ENCODE measurements at regions not wholly inside any gene's neighbourhood (a gene's known extent, or its start where the extent isn't known, plus 50 kb on each side); places are given as distances from the start of the nearest gene placed in this dataset.

DNA sequence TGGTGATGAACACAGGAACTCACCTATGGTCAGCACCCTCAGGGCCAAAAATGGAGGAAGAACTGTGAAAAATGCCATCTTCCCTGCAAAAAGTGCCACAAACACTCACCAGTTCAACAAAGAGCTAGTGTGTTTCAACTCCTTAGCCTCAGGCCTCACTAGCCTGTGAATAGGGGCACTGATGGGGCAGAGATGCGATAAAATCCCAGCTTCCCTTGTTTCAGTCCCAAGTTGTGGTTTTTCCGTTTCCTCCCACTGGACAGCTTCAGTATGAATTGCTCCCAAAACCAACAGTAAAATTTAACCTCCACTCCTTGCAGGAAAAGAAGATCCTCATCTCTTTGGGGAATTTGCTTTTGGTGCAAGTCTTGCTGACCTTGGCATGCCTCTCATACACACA lies 117.4 kb upstream of the ADAMTS9 start:
- no peaks in the 10 kb centered on the region for H3K4me1 ChIP-seq (ENCODE audit: insufficient read depth)
- no peak for TF ChIP-seq ZNF331 (CRISPR knock-in tag; IDR thresholded peaks at IDR 0.05; ENCODE audit: low read depth)
- TF ChIP-seq, protein P1, sequence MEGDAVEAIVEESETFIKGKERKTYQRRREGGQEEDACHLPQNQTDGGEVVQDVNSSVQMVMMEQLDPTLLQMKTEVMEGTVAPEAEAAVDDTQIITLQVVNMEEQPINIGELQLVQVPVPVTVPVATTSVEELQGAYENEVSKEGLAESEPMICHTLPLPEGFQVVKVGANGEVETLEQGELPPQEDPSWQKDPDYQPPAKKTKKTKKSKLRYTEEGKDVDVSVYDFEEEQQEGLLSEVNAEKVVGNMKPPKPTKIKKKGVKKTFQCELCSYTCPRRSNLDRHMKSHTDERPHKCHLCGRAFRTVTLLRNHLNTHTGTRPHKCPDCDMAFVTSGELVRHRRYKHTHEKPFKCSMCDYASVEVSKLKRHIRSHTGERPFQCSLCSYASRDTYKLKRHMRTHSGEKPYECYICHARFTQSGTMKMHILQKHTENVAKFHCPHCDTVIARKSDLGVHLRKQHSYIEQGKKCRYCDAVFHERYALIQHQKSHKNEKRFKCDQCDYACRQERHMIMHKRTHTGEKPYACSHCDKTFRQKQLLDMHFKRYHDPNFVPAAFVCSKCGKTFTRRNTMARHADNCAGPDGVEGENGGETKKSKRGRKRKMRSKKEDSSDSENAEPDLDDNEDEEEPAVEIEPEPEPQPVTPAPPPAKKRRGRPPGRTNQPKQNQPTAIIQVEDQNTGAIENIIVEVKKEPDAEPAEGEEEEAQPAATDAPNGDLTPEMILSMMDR (conservative IDR thresholded peaks at IDR 0.05; ENCODE audit: low read depth in 2 of 2), result no peak
- TF ChIP-seq, protein P2, sequence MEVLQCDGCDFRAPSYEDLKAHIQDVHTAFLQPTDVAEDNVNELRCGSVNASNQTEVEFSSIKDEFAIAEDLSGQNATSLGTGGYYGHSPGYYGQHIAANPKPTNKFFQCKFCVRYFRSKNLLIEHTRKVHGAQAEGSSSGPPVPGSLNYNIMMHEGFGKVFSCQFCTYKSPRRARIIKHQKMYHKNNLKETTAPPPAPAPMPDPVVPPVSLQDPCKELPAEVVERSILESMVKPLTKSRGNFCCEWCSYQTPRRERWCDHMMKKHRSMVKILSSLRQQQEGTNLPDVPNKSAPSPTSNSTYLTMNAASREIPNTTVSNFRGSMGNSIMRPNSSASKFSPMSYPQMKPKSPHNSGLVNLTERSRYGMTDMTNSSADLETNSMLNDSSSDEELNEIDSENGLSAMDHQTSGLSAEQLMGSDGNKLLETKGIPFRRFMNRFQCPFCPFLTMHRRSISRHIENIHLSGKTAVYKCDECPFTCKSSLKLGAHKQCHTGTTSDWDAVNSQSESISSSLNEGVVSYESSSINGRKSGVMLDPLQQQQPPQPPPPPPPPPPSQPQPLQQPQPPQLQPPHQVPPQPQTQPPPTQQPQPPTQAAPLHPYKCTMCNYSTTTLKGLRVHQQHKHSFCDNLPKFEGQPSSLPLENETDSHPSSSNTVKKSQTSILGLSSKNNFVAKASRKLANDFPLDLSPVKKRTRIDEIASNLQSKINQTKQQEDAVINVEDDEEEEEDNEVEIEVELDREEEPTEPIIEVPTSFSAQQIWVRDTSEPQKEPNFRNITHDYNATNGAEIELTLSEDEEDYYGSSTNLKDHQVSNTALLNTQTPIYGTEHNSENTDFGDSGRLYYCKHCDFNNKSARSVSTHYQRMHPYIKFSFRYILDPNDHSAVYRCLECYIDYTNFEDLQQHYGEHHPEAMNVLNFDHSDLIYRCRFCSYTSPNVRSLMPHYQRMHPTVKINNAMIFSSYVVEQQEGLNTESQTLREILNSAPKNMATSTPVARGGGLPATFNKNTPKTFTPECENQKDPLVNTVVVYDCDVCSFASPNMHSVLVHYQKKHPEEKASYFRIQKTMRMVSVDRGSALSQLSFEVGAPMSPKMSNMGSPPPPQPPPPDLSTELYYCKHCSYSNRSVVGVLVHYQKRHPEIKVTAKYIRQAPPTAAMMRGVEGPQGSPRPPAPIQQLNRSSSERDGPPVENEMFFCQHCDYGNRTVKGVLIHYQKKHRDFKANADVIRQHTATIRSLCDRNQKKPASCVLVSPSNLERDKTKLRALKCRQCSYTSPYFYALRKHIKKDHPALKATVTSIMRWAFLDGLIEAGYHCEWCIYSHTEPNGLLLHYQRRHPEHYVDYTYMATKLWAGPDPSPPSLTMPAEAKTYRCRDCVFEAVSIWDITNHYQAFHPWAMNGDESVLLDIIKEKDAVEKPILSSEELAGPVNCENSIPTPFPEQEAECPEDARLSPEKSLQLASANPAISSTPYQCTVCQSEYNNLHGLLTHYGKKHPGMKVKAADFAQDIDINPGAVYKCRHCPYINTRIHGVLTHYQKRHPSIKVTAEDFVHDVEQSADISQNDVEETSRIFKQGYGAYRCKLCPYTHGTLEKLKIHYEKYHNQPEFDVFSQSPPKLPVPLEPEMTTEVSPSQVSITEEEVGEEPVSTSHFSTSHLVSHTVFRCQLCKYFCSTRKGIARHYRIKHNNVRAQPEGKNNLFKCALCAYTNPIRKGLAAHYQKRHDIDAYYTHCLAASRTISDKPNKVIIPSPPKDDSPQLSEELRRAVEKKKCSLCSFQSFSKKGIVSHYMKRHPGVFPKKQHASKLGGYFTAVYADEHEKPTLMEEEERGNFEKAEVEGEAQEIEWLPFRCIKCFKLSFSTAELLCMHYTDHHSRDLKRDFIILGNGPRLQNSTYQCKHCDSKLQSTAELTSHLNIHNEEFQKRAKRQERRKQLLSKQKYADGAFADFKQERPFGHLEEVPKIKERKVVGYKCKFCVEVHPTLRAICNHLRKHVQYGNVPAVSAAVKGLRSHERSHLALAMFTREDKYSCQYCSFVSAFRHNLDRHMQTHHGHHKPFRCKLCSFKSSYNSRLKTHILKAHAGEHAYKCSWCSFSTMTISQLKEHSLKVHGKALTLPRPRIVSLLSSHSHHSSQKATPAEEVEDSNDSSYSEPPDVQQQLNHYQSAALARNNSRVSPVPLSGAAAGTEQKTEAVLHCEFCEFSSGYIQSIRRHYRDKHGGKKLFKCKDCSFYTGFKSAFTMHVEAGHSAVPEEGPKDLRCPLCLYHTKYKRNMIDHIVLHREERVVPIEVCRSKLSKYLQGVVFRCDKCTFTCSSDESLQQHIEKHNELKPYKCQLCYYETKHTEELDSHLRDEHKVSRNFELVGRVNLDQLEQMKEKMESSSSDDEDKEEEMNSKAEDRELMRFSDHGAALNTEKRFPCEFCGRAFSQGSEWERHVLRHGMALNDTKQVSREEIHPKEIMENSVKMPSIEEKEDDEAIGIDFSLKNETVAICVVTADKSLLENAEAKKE (CRISPR knock-in tag; IDR thresholded peaks at IDR 0.05), result no peak
- TF ChIP-seq NANOG (IDR thresholded peaks at IDR 0.05; ENCODE audit: borderline replicate concordance), result no peak
- TF ChIP-seq JUNB (IDR thresholded peaks at IDR 0.05; ENCODE audit: unreplicated experiment), result no peak
- no peak for TF ChIP-seq POLR2AphosphoS5 (IDR thresholded peaks at IDR 0.05; ENCODE audit: low read depth)
- TF ChIP-seq STAT1 (IDR thresholded peaks at IDR 0.05; ENCODE audit: unreplicated experiment), result no peak
- no peak for TF ChIP-seq EZH2 (IDR thresholded peaks at IDR 0.05; ENCODE audit: low read depth, unreplicated experiment)
- TF ChIP-seq, protein P3, sequence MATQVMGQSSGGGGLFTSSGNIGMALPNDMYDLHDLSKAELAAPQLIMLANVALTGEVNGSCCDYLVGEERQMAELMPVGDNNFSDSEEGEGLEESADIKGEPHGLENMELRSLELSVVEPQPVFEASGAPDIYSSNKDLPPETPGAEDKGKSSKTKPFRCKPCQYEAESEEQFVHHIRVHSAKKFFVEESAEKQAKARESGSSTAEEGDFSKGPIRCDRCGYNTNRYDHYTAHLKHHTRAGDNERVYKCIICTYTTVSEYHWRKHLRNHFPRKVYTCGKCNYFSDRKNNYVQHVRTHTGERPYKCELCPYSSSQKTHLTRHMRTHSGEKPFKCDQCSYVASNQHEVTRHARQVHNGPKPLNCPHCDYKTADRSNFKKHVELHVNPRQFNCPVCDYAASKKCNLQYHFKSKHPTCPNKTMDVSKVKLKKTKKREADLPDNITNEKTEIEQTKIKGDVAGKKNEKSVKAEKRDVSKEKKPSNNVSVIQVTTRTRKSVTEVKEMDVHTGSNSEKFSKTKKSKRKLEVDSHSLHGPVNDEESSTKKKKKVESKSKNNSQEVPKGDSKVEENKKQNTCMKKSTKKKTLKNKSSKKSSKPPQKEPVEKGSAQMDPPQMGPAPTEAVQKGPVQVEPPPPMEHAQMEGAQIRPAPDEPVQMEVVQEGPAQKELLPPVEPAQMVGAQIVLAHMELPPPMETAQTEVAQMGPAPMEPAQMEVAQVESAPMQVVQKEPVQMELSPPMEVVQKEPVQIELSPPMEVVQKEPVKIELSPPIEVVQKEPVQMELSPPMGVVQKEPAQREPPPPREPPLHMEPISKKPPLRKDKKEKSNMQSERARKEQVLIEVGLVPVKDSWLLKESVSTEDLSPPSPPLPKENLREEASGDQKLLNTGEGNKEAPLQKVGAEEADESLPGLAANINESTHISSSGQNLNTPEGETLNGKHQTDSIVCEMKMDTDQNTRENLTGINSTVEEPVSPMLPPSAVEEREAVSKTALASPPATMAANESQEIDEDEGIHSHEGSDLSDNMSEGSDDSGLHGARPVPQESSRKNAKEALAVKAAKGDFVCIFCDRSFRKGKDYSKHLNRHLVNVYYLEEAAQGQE (IDR thresholded peaks at IDR 0.05; ENCODE audit: unreplicated experiment), result no peak
- H3K79me2 ChIP-seq (replicated peaks; ENCODE audit: insufficient read depth), result no peaks in the 10 kb centered on the region
- DNase-seq (ENCODE audit: low spot score), result no peak
- Mint-ChIP-seq H3K9me3 (no peaks in the 10 kb centered on the region), H3K36me3 (ENCODE audit: low read depth) (no peaks in the 10 kb centered on the region), H3K27me3 (ENCODE audit: insufficient read depth, low read depth, poor library complexity) (no peaks in the 10 kb centered on the region), H3K4me1 (0 out of 3 replicates have a peak, but pooled peaks cover 3% of the 10 kb centered on the region), H3K27ac (no peak overlapping the region), H3K4me3 (no peak overlapping the region)
- H3K27me3 ChIP-seq (ENCODE audit: insufficient read depth), result no peaks in the 10 kb centered on the region
- H3K36me3 ChIP-seq (ENCODE audit: insufficient read depth), result no peaks in the 10 kb centered on the region
- no peaks in the 10 kb centered on the region for H4K20me1 ChIP-seq (replicated peaks; ENCODE audit: insufficient read depth)
- no peak overlapping the region for H3K4me3 ChIP-seq
- H3K4me2 ChIP-seq, result no peak overlapping the region
- H2AFZ ChIP-seq, result no peak overlapping the region
- no peaks in the 10 kb centered on the region for H3K9me2 ChIP-seq (ENCODE audit: insufficient read depth)
- H3F3A ChIP-seq (replicated peaks; ENCODE audit: low read depth), result no peaks in the 10 kb centered on the region
- no peak for ATAC-seq
- no peak overlapping the region for H3K27ac ChIP-seq (ENCODE audit: low read depth)
